ENCODE measurements at regions not wholly inside any gene's neighbourhood (a gene's known extent, or its start where the extent isn't known, plus 50 kb on each side); places are given as distances from the start of the nearest gene placed in this dataset.
"Not testable (repeated sequence)": the region's sequence is repeated elsewhere in the genome, so short reads cannot be mapped to it uniquely, and the experiment has no call there.

- Mint-ChIP-seq H3K9me3 (ENCODE audit: unreplicated experiment) (peaks cover 2% of the 10 kb centered on the region), H3K4me3 (ENCODE audit: unreplicated experiment) (no peak overlapping the region), H3K27ac (ENCODE audit: unreplicated experiment) (no peak overlapping the region), H3K27me3 (ENCODE audit: unreplicated experiment) (no peaks in the 10 kb centered on the region), H3K4me1 (ENCODE audit: low read depth, unreplicated experiment) (no peaks in the 10 kb centered on the region), H3K36me3 (ENCODE audit: unreplicated experiment) (no peaks in the 10 kb centered on the region)
- TF ChIP-seq CTCF (IDR thresholded peaks at IDR 0.05; ENCODE audit: partially characterized antibody, unreplicated experiment): no peak
- peak; percentile 16 for DNase-seq
Observed at GRCh38 chrX:56343219-56343618, 111.1 kb downstream of the KLF8 start.

- TF ChIP-seq CTCF (IDR thresholded peaks at IDR 0.05; ENCODE audit: partially characterized antibody, unreplicated experiment): no peak
- no peak for DNase-seq
- H3K4me1 Mint-ChIP-seq (ENCODE audit: low read depth, unreplicated experiment): no peaks in the 10 kb centered on the region
- H3K4me3 Mint-ChIP-seq (ENCODE audit: unreplicated experiment): no peak overlapping the region
- H3K27me3 Mint-ChIP-seq (ENCODE audit: unreplicated experiment): no peaks in the 10 kb centered on the region
- H3K9me3 Mint-ChIP-seq (ENCODE audit: unreplicated experiment): peaks cover 2% of the 10 kb centered on the region
- H3K27ac Mint-ChIP-seq (ENCODE audit: unreplicated experiment): no peak overlapping the region
- no peaks in the 10 kb centered on the region for H3K36me3 Mint-ChIP-seq (ENCODE audit: unreplicated experiment)
Observed at GRCh38 chrX:56343664-56344063, 111.5 kb downstream of the KLF8 start.

GRCh38 chrX:56358145-56358544, 126.0 kb downstream of the KLF8 start:
- not testable (repeated sequence) for H3K36me3 Mint-ChIP-seq (ENCODE audit: unreplicated experiment); H3K4me1 Mint-ChIP-seq (ENCODE audit: low read depth, unreplicated experiment); H3K4me3 Mint-ChIP-seq (ENCODE audit: unreplicated experiment); H3K9me3 Mint-ChIP-seq (ENCODE audit: unreplicated experiment); H3K27ac Mint-ChIP-seq (ENCODE audit: unreplicated experiment); DNase-seq; H3K27me3 Mint-ChIP-seq (ENCODE audit: unreplicated experiment)

GRCh38 chrX:56365171-56365570, 133.0 kb downstream of the KLF8 start:
- not testable (repeated sequence) for H3K4me3 Mint-ChIP-seq (ENCODE audit: unreplicated experiment); H3K9me3 Mint-ChIP-seq (ENCODE audit: unreplicated experiment); H3K27ac Mint-ChIP-seq (ENCODE audit: unreplicated experiment); DNase-seq; H3K36me3 Mint-ChIP-seq (ENCODE audit: unreplicated experiment); H3K27me3 Mint-ChIP-seq (ENCODE audit: unreplicated experiment); H3K4me1 Mint-ChIP-seq (ENCODE audit: low read depth, unreplicated experiment)

- H3K27me3 Mint-ChIP-seq (ENCODE audit: unreplicated experiment): no peaks in the 10 kb centered on the region
- no peak for DNase-seq
- TF ChIP-seq CTCF (IDR thresholded peaks at IDR 0.05; ENCODE audit: partially characterized antibody, unreplicated experiment): no peak
- no peaks in the 10 kb centered on the region for H3K4me1 Mint-ChIP-seq (ENCODE audit: low read depth, unreplicated experiment)
- no peaks in the 10 kb centered on the region for H3K36me3 Mint-ChIP-seq (ENCODE audit: unreplicated experiment)
- no peaks in the 10 kb centered on the region for H3K9me3 Mint-ChIP-seq (ENCODE audit: unreplicated experiment)
- no peak overlapping the region for H3K27ac Mint-ChIP-seq (ENCODE audit: unreplicated experiment)
- no peak overlapping the region for H3K4me3 Mint-ChIP-seq (ENCODE audit: unreplicated experiment)
Observed at GRCh38 chrX:56366901-56367300, 134.7 kb downstream of the KLF8 start.

- Mint-ChIP-seq H3K27me3 (ENCODE audit: unreplicated experiment) (no peaks in the 10 kb centered on the region), H3K9me3 (ENCODE audit: unreplicated experiment) (no peaks in the 10 kb centered on the region), H3K4me3 (ENCODE audit: unreplicated experiment) (no peak overlapping the region), H3K4me1 (ENCODE audit: low read depth, unreplicated experiment) (no peaks in the 10 kb centered on the region), H3K36me3 (ENCODE audit: unreplicated experiment) (no peaks in the 10 kb centered on the region), H3K27ac (ENCODE audit: unreplicated experiment) (no peak overlapping the region)
- no peak for DNase-seq
- TF ChIP-seq CTCF (IDR thresholded peaks at IDR 0.05; ENCODE audit: partially characterized antibody, unreplicated experiment): no peak
Observed at GRCh38 chrX:56368962-56369361, 136.8 kb downstream of the KLF8 start.

GRCh38 chrX:56379984-56380780, 148.0 kb downstream of the KLF8 start:
- not testable (repeated sequence) for H3K27me3 Mint-ChIP-seq (ENCODE audit: unreplicated experiment); H3K36me3 Mint-ChIP-seq (ENCODE audit: unreplicated experiment); H3K4me3 Mint-ChIP-seq (ENCODE audit: unreplicated experiment); H3K27ac Mint-ChIP-seq (ENCODE audit: unreplicated experiment); H3K4me1 Mint-ChIP-seq (ENCODE audit: low read depth, unreplicated experiment); H3K9me3 Mint-ChIP-seq (ENCODE audit: unreplicated experiment)
- DNase-seq: peak; percentile 16
